ENCODE measurements at regions not wholly inside any gene's neighbourhood (a gene's known extent, or its start where the extent isn't known, plus 50 kb on each side); places are given as distances from the start of the nearest gene placed in this dataset.

DNA sequence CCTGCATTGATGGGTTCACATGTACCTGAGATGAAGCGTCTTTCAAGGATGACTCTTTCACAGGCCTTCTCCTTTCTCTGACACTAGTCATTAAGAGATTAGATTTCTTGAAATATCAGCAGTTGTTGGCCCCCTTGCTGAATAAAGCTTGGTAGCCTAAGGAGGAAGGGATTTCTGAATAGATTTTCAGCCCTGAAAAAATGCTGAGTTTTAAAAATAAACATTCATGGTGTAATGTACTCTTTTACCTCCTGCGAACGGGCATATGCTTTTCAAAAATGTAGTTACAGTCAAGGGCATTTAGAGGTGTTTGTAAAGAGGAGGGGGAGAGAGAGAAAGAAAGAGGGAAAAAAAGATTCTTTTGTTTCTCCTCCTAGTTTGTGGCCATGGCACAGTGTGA lies 222.7 kb downstream of the SOX4 start:
- DNase-seq (ENCODE audit: low spot score) = no peak

DNA sequence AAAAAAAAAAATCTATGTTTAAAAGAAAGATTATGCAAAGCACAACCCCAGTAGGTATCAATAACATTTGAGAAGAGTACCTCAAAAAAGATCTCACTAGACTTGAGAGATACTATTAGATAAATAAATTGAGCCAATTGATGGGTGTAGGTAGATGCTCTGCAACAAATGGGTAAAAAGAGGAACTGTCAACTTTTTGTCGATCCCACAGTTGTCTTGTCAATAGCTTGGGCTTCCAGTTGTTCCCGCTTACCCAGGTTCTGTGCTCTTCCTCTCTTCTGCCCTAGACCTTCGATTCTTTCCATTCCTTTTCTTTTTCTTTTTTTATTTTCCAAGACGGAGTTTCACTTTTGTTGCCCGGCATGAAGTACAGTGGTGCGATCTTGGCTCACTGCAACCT lies 226.9 kb downstream of the SOX4 start:
- no peak for DNase-seq (ENCODE audit: low spot score)

DNA sequence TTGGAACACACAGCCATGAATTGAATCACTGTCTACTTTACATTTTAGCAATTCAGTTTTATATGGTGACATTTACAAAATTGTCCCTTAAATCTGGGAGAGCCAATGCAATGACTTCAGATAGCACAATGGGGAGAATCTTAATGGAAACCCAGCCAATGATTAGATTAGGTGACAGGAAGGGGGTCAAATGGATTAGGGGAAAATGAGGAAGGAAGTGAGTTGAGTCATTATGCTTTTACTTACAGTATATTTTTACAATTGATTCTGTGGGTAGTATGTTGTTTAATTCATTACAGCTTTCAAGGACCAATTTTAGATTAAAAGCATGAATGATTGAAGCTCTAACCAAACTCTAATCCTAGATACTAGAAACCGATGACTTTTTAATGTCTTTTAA lies 229.8 kb downstream of the SOX4 start:
- DNase-seq (ENCODE audit: low spot score) = no peak

DNA sequence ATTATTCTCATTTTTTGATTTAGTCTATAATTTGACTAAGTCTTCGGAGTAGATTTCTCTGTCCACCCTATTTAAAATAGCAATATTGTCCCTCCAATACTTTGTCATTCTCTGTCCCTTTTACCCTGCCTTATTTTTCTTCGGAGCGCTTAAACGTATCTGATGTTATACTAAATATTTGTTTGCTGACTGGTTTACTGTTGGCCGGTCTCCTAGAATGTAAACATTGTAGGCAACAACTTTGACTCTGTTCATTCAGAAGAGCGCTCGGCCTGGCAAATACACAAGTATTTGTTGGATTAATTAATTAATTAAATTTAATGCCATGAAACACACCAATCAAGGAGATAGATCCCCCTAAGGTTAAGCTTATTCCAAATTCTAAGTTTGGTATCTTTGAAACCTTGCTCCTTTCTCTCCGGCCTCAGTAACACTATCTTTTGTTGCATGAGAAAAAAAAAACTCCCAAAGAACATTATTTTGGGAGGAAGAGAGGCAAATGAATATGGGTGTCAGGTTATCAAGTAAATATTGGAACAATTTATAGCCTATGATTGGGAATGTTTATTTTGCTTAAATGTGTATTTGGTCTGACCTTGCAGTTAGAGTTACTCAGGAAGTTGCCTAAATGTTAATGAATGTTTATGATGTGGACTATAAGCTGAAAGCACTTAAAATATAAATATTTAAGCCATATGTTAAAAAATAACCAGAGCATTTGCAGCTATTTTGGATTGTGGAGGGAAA lies 231.1 kb downstream of the SOX4 start:
- no peak for DNase-seq (ENCODE audit: low spot score)

GRCh38 chr6:21826023-21826422 lies 232.5 kb downstream of the SOX4 start:
- DNase-seq (ENCODE audit: low spot score) = no peak

- no peak for DNase-seq (ENCODE audit: low spot score)
Measured at GRCh38 chr6:21826904-21827303, 233.4 kb downstream of the SOX4 start.

DNA sequence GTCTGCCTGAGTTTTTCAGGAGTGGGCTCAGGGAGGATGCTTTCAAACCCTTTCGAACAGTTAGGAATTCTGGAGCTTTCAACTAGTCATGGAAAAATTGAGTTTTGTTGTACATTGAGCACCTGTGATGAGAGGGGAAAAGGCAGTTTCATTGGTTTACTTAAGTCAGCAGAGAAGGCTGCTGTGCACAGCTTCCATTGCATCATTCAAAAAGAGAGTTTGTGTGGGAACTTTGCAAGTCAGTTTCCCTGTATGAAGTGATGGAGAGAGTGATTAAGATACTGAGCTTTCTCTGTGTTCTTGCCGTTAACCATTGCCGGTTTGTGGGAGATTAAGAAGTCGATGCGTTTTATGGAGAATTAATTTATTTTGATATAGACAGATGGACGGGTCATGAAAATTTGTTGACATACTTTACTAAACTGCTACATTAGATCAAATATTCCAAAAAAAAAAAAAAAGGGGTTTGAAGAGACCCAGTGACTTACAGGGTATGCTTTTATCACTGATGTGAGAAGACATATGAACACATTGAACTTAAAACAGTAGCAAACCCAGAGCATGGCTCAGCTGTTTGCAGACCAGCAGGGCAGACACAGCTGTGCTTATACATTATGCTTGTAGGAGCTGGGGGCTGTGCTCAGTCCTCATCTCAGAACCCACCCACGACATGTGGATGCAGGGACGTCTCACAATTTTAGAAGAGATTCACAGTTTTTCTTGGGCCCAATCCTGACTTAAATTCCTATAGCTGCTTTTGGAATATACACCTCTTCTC lies 234.1 kb downstream of the SOX4 start:
- DNase-seq (ENCODE audit: low spot score) = no peak

DNA sequence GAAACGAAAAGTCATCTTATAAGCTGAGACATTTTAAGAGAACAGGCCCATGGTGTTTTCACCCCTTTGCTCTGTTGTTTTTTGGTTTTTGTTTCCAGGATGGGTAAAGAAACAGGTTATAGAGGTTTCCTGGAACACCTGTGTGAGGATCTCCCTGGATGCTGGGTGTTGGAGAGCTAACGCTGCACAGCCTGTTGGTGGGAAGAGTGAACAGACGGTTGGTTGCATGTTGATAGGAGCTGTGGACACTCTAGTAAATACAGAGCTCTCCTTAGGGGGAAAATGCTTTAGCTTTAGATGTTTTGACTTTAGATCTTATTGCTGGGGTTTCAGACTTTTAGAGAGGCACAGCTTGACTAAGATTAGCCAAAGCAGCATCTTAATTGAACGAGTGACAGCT lies 235.2 kb downstream of the SOX4 start:
- no peak for DNase-seq (ENCODE audit: low spot score)

GRCh38 chr6:21829126-21829525 lies 235.6 kb downstream of the SOX4 start:
- no peak for DNase-seq (ENCODE audit: low spot score)

GRCh38 chr6:21831521-21832291 lies 238.2 kb downstream of the SOX4 start:
- no peak for DNase-seq (ENCODE audit: low spot score)

GRCh38 chr6:21836277-21836676 lies 242.7 kb downstream of the SOX4 start:
- no peak for DNase-seq (ENCODE audit: low spot score)

DNA sequence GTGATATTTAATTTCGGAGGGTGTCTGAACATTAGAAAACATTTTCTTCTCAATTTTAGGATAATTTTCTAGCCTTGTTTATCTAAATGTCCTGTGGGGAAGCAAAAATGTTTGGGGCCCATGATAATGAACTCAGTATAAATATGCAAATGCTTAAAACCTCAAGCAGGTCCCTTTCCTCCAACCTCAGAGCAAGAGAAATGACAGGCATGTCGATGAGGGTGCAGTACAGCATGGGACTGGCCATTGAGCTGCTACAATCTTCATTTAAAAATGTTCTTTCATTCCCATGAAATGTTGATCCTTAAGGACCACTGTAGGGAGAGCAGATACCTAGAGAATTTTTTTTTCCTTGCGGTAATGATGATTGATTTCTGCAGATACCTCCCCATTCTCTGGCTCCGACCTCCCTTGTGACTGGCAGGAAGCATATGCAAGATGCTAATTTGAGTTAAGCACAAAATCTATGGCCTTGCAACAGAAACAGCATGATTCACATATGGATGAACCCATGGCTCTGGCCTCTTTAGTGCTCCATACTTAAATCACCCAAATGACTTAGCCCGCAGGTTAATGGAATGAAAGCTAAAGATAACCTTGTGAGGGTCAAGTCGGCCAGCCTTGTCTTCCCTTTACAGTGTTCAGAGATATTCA lies 243.3 kb downstream of the SOX4 start:
- DNase-seq (ENCODE audit: low spot score) = no peak

DNA sequence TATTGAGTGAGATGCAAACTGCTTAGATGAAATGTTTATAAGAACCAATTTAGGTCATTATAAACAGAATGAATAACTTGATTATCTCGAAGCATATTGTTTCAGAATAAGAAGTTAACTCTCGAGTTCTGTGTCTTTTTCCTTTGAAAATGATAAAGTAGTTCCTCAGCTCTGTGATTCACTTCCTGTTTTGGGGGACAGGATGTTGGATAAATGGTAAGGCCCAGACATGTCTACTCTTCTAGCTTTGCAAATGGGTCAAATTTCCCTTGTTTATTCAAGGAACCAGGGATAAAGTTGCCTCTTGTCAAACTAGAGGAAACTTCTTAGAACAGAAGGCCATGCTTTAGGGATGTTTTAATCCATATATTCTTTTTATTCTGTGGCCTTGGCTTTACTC lies 246.9 kb downstream of the SOX4 start:
- no peak for DNase-seq (ENCODE audit: low spot score)

GRCh38 chr6:21842875-21843645 lies 249.5 kb downstream of the SOX4 start:
- no peak for DNase-seq (ENCODE audit: low spot score)

- no peak for DNase-seq (ENCODE audit: low spot score)
Measured at GRCh38 chr6:21844120-21844917, 250.8 kb downstream of the SOX4 start.

DNA sequence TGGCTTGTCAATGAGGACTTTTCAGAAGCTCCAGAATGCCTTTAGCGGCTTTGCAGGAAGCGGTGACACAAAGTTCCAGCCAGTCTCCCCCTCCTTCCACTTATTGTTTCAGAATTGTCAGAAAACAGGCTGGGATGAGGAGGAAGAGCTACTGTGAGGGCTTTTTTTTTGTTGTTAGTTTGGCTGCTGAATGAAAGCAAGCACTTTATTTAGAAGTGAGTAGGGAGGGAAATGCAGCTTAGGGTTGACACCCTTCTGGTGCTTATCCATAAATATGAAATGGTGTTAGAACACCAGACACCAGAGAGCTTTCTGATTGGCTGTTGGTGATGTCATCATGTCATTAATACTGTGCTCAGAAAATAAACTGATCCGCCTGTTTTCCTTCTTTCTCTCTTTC lies 251.5 kb downstream of the SOX4 start:
- DNase-seq (ENCODE audit: low spot score) = no peak

GRCh38 chr6:21845439-21846140 lies 252.0 kb downstream of the SOX4 start:
- no peak for DNase-seq (ENCODE audit: low spot score)

GRCh38 chr6:21846541-21847451 lies 253.2 kb downstream of the SOX4 start:
- peak; percentile 4 for DNase-seq (ENCODE audit: low spot score)
